ENCODE measurements at regions not wholly inside any gene's neighbourhood (a gene's known extent, or its start where the extent isn't known, plus 50 kb on each side); places are given as distances from the start of the nearest gene placed in this dataset.
"Not testable (repeated sequence)": the region's sequence is repeated elsewhere in the genome, so short reads cannot be mapped to it uniquely, and the experiment has no call there.

- no peaks in the 10 kb centered on the region for H3K4me1 ChIP-seq (ENCODE audit: control insufficient read depth in 1 of 2, insufficient read depth in 2 of 2, low read depth in 1 of 2, low read length in 1 of 2)
- no peak overlapping the region for H3K4me2 ChIP-seq
- no peak for DNase-seq
- no peaks in the 10 kb centered on the region for H3K36me3 ChIP-seq (replicated peaks in 1 of 2; ENCODE audit: control insufficient read depth in 1 of 2, insufficient read depth in 2 of 2, low read length in 1 of 2)
- H2AFZ ChIP-seq (ENCODE audit: low read depth): no peak overlapping the region
- no peaks in the 10 kb centered on the region for H4K20me1 ChIP-seq (ENCODE audit: insufficient read depth)
- CTCF ChIA-PET: no interaction called here
- POLR2A ChIA-PET: no interaction called here
- no peak overlapping the region for H3K4me3 ChIP-seq (ENCODE audit: low read depth in 2 of 2, low read length in 1 of 2)
- whole genome bisulfite sequencing (ENCODE audit: low lambda C conversion rate): 2% methylated on average over 6 of the region's 7 CpGs
- H3K9me3 ChIP-seq: no peaks in the 10 kb centered on the region
- no peaks in the 10 kb centered on the region for H3F3A ChIP-seq (replicated peaks; ENCODE audit: insufficient read depth)
- H3K9me2 ChIP-seq: no peaks in the 10 kb centered on the region
- H3K79me2 ChIP-seq (ENCODE audit: insufficient read depth): no peaks in the 10 kb centered on the region
- no peak overlapping the region for H3K27ac ChIP-seq (ENCODE audit: low read depth in 2 of 2, low read length in 1 of 2)
- no peak for TF ChIP-seq USF1 (IDR thresholded peaks at IDR 0.05; ENCODE audit: borderline replicate concordance, low read depth)
- H3K9ac ChIP-seq: no peak overlapping the region
- H3K27me3 ChIP-seq (ENCODE audit: insufficient read depth): no peaks in the 10 kb centered on the region
Measured at GRCh38 chrX:93354651-93355050, 318.7 kb downstream of the NAP1L3 start.

- no peak overlapping the region for H3K9ac ChIP-seq
- DNase-seq: no peak
- no peaks in the 10 kb centered on the region for H3K27me3 ChIP-seq (ENCODE audit: insufficient read depth)
- WGBS (ENCODE audit: low lambda C conversion rate): 0% methylated on average over 3 of the region's 3 CpGs
- no peak for TF ChIP-seq USF2 (IDR thresholded peaks at IDR 0.05; ENCODE audit: borderline replicate concordance, low read depth, low read length)
- no peak for TF ChIP-seq JUND (IDR thresholded peaks at IDR 0.05)
- TF ChIP-seq TEAD4 (IDR thresholded peaks at IDR 0.05; ENCODE audit: borderline replicate concordance, insufficient read depth): no peak
- no peak for TF ChIP-seq FOXM1 (IDR thresholded peaks at IDR 0.05; ENCODE audit: low read depth)
- TF ChIP-seq EZH2phosphoT487 (IDR thresholded peaks at IDR 0.05; ENCODE audit: borderline replicate concordance, low read depth): no peak
- TF ChIP-seq TCF12 (IDR thresholded peaks at IDR 0.05): no peak
- no peak for TF ChIP-seq POLR2AphosphoS5 (IDR thresholded peaks at IDR 0.05; ENCODE audit: low read depth, low read length)
- no peak for TF ChIP-seq REST (IDR thresholded peaks at IDR 0.05; ENCODE audit: low read depth, low read length)
- TF ChIP-seq FOXJ3 (CRISPR knock-in tag; IDR thresholded peaks at IDR 0.05): no peak
- TF ChIP-seq CTCF (IDR thresholded peaks at IDR 0.05): no peak
- TF ChIP-seq RFX5 (IDR thresholded peaks at IDR 0.05; ENCODE audit: low read length): no peak
- TF ChIP-seq NFIC (IDR thresholded peaks at IDR 0.05; ENCODE audit: borderline replicate concordance): no peak
- TF ChIP-seq NRF1 (IDR thresholded peaks at IDR 0.05; ENCODE audit: low read depth, low read length): no peak
- TF ChIP-seq USF1 (IDR thresholded peaks at IDR 0.05; ENCODE audit: borderline replicate concordance, low read depth): no peak
- no peak for TF ChIP-seq MAX (IDR thresholded peaks at IDR 0.05; ENCODE audit: low read depth)
- H3K9me2 ChIP-seq: no peaks in the 10 kb centered on the region
- H3K36me3 ChIP-seq (replicated peaks in 1 of 2; ENCODE audit: control insufficient read depth in 1 of 2, insufficient read depth in 2 of 2, low read length in 1 of 2): no peaks in the 10 kb centered on the region
- H3K4me3 ChIP-seq (ENCODE audit: low read depth in 2 of 2, low read length in 1 of 2): no peak overlapping the region
- ChIA-PET CTCF (no interaction called here), POLR2A (no interaction called here)
- H3K27ac ChIP-seq (ENCODE audit: low read depth in 2 of 2, low read length in 1 of 2): no peak overlapping the region
- H3F3A ChIP-seq (replicated peaks; ENCODE audit: insufficient read depth): no peaks in the 10 kb centered on the region
- no peak overlapping the region for H2AFZ ChIP-seq (ENCODE audit: low read depth)
- H3K4me1 ChIP-seq (ENCODE audit: control insufficient read depth in 1 of 2, insufficient read depth in 2 of 2, low read depth in 1 of 2, low read length in 1 of 2): no peaks in the 10 kb centered on the region
- H3K4me2 ChIP-seq: no peak overlapping the region
- H3K79me2 ChIP-seq (ENCODE audit: insufficient read depth): no peaks in the 10 kb centered on the region
- H3K9me3 ChIP-seq: no peaks in the 10 kb centered on the region
- no peaks in the 10 kb centered on the region for H4K20me1 ChIP-seq (ENCODE audit: insufficient read depth)
Measured at GRCh38 chrX:93346309-93346708, 327.1 kb downstream of the NAP1L3 start.

GRCh38 chrX:93344287-93344686 is 329.1 kb downstream of the NAP1L3 start:
- H3K4me2 ChIP-seq; H3K9ac ChIP-seq; H3K36me3 ChIP-seq (replicated peaks in 1 of 2; ENCODE audit: control insufficient read depth in 1 of 2, insufficient read depth in 2 of 2, low read length in 1 of 2); H3K9me2 ChIP-seq; H3K27me3 ChIP-seq (ENCODE audit: insufficient read depth); DNase-seq; H3F3A ChIP-seq (replicated peaks; ENCODE audit: insufficient read depth); H3K27ac ChIP-seq (ENCODE audit: low read depth in 2 of 2, low read length in 1 of 2); POLR2A ChIA-PET; H3K4me3 ChIP-seq (ENCODE audit: low read depth in 2 of 2, low read length in 1 of 2); H4K20me1 ChIP-seq (ENCODE audit: insufficient read depth); H3K4me1 ChIP-seq (ENCODE audit: control insufficient read depth in 1 of 2, insufficient read depth in 2 of 2, low read depth in 1 of 2, low read length in 1 of 2); H3K9me3 ChIP-seq; H2AFZ ChIP-seq (ENCODE audit: low read depth); CTCF ChIA-PET; H3K79me2 ChIP-seq (ENCODE audit: insufficient read depth): not testable (repeated sequence)
- WGBS (ENCODE audit: low lambda C conversion rate): 6% methylated on average over 2 of the region's 2 CpGs

All from SK-N-SH (cell line).